Heart left ventricle (tissue), 13 donors: ENCODE measurements at regions not wholly inside any gene's neighbourhood (a gene's known extent, or its start where the extent isn't known, plus 50 kb on each side); places are given as distances from the start of the nearest gene placed in this dataset.

Experiments
- POLR2A ChIP-seq, 2 donors: fragments of 450-650 bp; IDR thresholded peaks; one replicate each; pipeline ENCODE4 v1.6.1; 2017; ENCODE audit warnings: antibody characterized with exemption in 2 of 2, mild to moderate bottlenecking in 2 of 2, moderate library complexity in 2 of 2
- TF ChIP-seq, protein P1 (sequence below), 12 donors: fragments of 200-600 bp; sonication (generic) in 4 of 12; IDR thresholded peaks; one replicate each; pipeline versions ENCODE4 v1.5.0 to v1.8.0; 2018 to 2022; ENCODE audit warnings: antibody characterized with exemption in 12 of 12, mild to moderate bottlenecking in 5 of 12
- donor health status: ischemic (EF 13 %, LVEDD 7.1; RV severe dilation, severe dysfunction).
- donor health status: DM: no; HTN: yes; CAD: no.
- donor health status: DM: no; HTN: no; CAD: no.
- donor health status: ischemic (EF 25% LVEDD 6.9; RV normal size, moderate dysfunction).
- donor health status: ischemic (EF 25% LVEDD 5.7; RV mildly dilated, moderate dysfunction).
- donor health status: ischemic (EF 35%, LVEDD 5.7; RV mildly dilated, moderate dysfunction).
- donor health status: nonischemic (EF 11% LVEDD 7.7; RV severe dilation, severe dysfunction).
- donor health status: DM: yes; HTN: yes; CAD: no.
- donor health status: PGD.
- donor health status: ischemic (EF 29% LVEDD 5.4; RV normal size, mild dysfunction).
- donor health status: nonischemic (EF 23%, LVEDD 6.1; RV moderate dilation, normal function).

DNA sequence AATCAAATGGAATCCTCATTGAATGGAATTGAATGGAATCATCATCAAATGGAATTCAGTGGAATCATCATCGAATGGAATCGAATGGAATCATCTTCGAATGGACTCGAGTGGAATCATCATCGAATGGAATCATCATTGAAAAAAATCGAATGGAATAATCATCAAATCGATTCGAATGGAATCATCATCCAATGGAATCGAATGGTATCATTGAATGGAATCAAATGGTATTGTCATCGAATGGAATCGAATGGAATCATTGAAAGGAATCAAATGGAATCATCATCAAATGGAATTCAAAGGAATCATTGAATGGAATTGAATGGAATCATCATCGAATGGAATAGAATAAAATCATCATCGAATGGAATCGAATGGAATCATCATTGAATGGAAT, 619.3 kb downstream of the TP53TG3F start:
- TF ChIP-seq, protein P1, sequence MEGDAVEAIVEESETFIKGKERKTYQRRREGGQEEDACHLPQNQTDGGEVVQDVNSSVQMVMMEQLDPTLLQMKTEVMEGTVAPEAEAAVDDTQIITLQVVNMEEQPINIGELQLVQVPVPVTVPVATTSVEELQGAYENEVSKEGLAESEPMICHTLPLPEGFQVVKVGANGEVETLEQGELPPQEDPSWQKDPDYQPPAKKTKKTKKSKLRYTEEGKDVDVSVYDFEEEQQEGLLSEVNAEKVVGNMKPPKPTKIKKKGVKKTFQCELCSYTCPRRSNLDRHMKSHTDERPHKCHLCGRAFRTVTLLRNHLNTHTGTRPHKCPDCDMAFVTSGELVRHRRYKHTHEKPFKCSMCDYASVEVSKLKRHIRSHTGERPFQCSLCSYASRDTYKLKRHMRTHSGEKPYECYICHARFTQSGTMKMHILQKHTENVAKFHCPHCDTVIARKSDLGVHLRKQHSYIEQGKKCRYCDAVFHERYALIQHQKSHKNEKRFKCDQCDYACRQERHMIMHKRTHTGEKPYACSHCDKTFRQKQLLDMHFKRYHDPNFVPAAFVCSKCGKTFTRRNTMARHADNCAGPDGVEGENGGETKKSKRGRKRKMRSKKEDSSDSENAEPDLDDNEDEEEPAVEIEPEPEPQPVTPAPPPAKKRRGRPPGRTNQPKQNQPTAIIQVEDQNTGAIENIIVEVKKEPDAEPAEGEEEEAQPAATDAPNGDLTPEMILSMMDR (IDR thresholded peaks at IDR 0.05): no peak
- no peak for TF ChIP-seq POLR2A (IDR thresholded peaks at IDR 0.05)
